ENCODE measurements at regions not wholly inside any gene's neighbourhood (a gene's known extent, or its start where the extent isn't known, plus 50 kb on each side); places are given as distances from the start of the nearest gene placed in this dataset.

DNA sequence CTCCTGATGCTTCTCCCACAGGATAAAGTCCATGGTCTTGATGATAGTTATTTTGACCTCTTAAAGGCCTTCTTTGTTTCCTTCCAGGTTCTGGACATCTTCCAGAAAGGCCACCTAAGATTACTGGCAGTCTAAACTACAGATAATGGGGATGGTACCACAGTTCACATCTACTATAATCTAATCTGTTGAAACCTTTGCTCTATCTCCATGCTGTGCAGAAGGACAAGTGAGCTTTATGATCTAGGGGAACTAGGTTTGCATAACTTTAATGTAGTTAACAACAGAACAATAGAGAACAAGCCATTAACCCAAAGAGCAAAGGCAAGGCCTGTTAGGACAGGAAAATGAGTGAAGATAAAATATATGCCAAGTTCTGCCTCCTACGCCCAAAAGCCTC lies 103.9 kb upstream of the KLHL13 start:
- TF ChIP-seq, protein P1, sequence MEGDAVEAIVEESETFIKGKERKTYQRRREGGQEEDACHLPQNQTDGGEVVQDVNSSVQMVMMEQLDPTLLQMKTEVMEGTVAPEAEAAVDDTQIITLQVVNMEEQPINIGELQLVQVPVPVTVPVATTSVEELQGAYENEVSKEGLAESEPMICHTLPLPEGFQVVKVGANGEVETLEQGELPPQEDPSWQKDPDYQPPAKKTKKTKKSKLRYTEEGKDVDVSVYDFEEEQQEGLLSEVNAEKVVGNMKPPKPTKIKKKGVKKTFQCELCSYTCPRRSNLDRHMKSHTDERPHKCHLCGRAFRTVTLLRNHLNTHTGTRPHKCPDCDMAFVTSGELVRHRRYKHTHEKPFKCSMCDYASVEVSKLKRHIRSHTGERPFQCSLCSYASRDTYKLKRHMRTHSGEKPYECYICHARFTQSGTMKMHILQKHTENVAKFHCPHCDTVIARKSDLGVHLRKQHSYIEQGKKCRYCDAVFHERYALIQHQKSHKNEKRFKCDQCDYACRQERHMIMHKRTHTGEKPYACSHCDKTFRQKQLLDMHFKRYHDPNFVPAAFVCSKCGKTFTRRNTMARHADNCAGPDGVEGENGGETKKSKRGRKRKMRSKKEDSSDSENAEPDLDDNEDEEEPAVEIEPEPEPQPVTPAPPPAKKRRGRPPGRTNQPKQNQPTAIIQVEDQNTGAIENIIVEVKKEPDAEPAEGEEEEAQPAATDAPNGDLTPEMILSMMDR (IDR thresholded peaks at IDR 0.05) = no peak
- TF ChIP-seq POLR2A (IDR thresholded peaks at IDR 0.05) = no peak

All from right lobe of liver (tissue), 4 donors.